Mesodermal cell (in vitro differentiated cells): ENCODE measurements at regions not wholly inside any gene's neighbourhood (a gene's known extent, or its start where the extent isn't known, plus 50 kb on each side); places are given as distances from the start of the nearest gene placed in this dataset.

Experiments used
- H3K27ac ChIP-seq: 2 replicates; pipeline ENCODE4 v1.7.0; 2013; ENCODE audit warnings: mild to moderate bottlenecking, low read depth, low read length, moderate library complexity; ENCODE audit not compliant: severe bottlenecking
- H3K36me3 ChIP-seq: 2 replicates; pipeline ENCODE4 v1.7.1; 2013; ENCODE audit warnings: mild to moderate bottlenecking, low read length, moderate library complexity; ENCODE audit not compliant: control insufficient read depth, insufficient read depth
- H3K4me1 ChIP-seq: one replicate; pipeline ENCODE4 v1.7.1; 2013; ENCODE audit warnings: mild to moderate bottlenecking, low read length; ENCODE audit not compliant: insufficient read depth, control insufficient read depth, poor library complexity, severe bottlenecking
- H3K4me3 ChIP-seq: 2 replicates; pipeline ENCODE4 v1.7.0; 2013; ENCODE audit warnings: low read length, control low read depth, mild to moderate bottlenecking; ENCODE audit not compliant: insufficient read depth, poor library complexity, severe bottlenecking; ENCODE audit errors: extremely low read depth
- H3K9me3 ChIP-seq: 2 replicates; pipeline ENCODE4 v1.7.1; 2013; ENCODE audit warnings: mild to moderate bottlenecking, low read length, moderate library complexity; ENCODE audit not compliant: control insufficient read depth
- WGBS, 2 experiments: methylation state at CpG; one replicate each; pipeline ENCODE4 v1.1.5; 2013; ENCODE audit warnings: missing lambda C conversion rate in 2 of 2; ENCODE audit not compliant: insufficient coverage in 2 of 2; 5-methylcytosine and 5-hydroxymethylcytosine counted together

DNA sequence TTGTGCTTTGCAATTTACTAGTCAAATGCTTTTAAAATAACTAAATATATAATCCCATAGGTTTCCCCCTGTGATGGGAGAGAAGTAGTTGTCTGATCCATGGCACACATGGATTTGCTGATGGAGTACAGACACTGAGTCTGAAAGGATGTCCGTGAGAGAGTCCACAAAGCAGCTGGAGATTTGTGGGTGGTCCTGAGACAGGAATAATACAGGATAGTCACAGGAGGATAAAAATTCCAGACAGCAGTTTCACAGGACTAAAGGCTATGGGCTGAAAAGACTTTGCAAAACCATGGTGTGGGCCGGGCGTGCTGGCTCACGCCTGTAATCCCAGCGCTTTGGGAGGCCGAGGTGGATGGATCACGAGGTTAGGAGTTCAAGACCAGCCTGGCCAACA is 58.7 kb upstream of the ZFR start:
- Histone ChIP-seq H3K27ac (no peak overlapping the region), H3K9me3 (no peaks in the 10 kb centered on the region), H3K36me3 (no peaks in the 10 kb centered on the region), H3K4me1 (peaks cover 31% of the 10 kb centered on the region), H3K4me3 (no peak overlapping the region)
- 92% methylated on average over 6 to 7 of the region's 7 CpGs for WGBS, 2 experiments

DNA sequence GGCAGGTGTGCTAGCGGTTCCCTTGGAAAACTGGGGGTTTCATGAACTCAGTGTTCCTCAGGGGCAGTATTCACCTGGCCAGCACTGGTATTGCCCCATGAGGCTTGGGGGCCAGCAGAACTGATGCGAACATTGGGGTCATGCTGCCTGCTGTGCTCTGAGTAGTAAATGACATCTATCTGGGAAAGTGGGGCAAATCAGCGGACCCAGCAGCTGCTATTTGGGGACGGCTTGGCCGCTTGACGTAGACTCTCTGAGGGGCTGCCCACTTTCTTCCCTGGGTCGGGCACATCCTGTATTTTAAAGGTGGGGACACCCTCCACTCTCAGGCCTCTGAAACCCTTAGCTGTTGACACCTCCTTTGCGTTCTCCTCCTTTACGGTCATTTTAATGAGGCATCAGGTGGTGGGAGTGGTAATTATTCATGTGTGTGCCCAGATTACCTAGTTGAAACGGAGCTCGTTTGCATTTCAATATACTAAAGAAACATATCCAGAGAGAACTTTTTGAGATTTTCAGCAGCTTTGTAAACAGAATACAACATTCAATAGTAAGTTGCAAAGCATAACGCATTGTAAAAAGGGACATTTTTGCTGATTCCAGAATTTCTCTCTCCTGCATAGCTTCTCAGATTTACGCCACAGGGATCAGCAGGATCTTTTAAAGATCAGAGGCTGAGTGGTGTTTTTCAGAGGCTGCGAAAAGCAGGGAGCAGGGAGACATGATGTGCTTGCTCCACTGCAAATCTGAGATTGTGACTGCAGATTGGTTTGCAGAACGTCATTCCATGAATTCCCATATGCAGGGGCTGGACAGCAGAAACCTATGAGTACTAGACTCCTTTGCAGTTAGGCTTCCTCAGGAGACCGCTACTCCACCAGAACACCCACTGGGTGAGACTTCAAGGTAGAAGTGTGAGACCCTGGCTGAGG is 56.8 kb upstream of the ZFR start:
- WGBS, 2 experiments, result 58 to 63% methylated on average over 10 to 11 of the region's 16 CpGs

DNA sequence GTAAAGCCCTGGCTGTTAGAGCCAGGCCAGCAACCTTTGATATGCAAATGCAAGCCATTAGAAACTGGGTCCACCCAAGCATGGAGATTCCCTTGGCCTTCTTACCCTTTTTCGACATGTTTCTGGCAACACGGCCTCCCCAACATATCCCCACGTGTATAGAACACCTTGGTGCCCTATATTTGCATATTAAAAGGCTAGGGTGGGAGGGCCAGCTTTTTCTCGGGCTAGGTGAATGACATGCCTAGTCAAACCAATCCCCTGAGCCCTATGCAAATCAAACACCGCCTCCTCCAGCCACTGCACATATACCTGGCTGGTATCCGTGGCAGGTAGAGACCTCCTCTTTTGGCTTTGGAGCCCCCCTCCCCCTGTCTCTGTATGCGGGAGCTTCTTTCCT is 55.6 kb upstream of the ZFR start:
- WGBS, 2 experiments, result 37 to 49% methylated on average over 3 to 6 of the region's 7 CpGs
- Histone ChIP-seq H3K27ac (no peak overlapping the region), H3K9me3 (no peaks in the 10 kb centered on the region), H3K36me3 (no peaks in the 10 kb centered on the region), H3K4me3 (no peak overlapping the region), H3K4me1 (peaks cover 13% of the 10 kb centered on the region)

More for the DNA sequence above, 56.8 kb upstream of the ZFR start:
- no peak overlapping the region for H3K4me3 ChIP-seq
- no peaks in the 10 kb centered on the region for H3K9me3 ChIP-seq
- H3K4me1 ChIP-seq, result peaks cover 24% of the 10 kb centered on the region
- H3K36me3 ChIP-seq, result no peaks in the 10 kb centered on the region
- no peak overlapping the region for H3K27ac ChIP-seq

DNA sequence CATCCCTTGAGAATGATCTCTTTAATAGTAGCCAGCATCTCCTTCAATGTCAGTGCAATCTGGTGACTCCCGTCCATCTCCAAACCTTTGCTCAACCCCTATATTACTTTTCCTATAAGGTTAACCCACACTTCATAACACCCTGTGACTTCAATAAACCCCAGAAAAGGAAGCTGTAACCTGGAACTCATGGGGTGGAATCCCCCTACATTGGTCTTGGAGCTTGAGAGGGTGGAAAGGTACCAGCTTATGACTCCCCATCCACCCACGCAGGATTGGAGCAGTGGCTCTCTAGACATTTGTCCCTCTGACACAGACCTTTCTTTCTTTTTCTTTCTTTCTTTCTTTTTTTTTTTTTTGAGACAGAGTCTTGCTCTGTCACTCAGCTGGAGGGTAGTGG is 54.7 kb upstream of the ZFR start:
- Histone ChIP-seq H3K4me1 (peaks cover 8% of the 10 kb centered on the region), H3K27ac (no peak overlapping the region), H3K36me3 (no peaks in the 10 kb centered on the region), H3K9me3 (no peaks in the 10 kb centered on the region), H3K4me3 (no peak overlapping the region)
- WGBS, 2 experiments, result 80% methylated on average over 1 of the region's 2 CpGs; no CpG with 5 or more reads in 1 of the 2 experiments

DNA sequence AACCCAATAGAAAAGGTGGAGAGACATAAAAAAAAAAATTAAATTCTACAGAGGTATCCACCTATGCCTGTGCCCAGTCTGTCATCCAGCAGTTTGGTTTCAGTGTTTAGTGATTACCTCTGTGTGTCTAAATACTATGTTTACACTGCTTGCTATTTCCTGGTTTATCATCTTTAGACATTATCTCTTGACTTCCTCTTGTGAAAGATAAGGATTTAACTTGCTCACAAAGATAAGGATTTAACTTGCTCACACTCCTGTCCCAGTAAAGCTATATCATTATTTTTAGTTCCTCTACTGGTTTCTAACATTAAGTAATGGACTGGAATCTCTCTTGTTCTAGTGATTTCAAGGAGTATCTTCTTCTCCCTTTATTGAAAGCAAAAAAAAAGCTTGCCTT is 53.9 kb upstream of the ZFR start:
- H3K27ac ChIP-seq, result no peak overlapping the region
- H3K9me3 ChIP-seq, result no peaks in the 10 kb centered on the region
- H3K36me3 ChIP-seq, result no peaks in the 10 kb centered on the region
- H3K4me3 ChIP-seq, result no peak overlapping the region
- H3K4me1 ChIP-seq, result peaks cover 8% of the 10 kb centered on the region

DNA sequence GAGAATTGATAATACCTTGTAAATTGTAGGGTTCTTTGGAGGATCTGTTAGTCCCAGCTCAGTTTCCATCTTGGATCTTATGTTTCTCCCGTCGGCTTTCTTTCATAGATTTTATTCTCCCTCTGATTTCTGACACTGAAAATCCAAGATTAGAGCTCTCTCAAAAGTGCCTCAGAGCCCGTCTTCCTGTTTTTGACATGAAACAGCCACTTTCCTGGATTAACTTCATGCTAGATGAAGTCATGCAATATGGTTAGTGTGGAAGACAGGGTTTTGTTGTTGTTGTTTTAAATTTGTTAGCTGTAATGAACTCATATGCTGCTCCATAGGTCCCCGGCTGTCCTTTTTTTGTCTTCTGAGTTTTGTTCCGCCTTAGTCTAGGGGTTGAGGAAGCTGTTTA is 51.6 kb upstream of the ZFR start:
- Histone ChIP-seq H3K9me3 (no peaks in the 10 kb centered on the region), H3K27ac (no peak overlapping the region)
- 91 to 92% methylated on average over 4 to 5 of the region's 5 CpGs for WGBS, 2 experiments

DNA sequence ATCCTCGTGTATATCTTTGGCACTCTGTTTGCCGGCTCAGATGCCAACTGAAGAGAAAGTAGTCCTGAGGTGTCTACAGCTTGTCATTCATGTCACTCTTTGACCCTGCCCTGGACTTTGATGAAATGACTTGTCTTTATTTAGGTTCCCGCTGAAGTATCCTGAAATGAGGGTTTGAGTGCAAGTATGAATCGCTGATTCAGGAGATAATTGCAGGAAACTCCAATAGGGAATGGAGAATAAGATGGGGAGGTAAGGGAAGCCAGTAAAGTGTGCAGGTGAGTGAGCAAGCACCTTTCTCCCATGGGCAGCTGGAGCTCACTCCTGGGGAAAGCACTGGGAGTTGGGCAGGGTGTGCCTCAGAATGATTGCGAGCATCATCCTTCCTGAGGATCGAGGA is 50.3 kb upstream of the ZFR start:
- peaks cover 8% of the 10 kb centered on the region for H3K4me1 ChIP-seq
- WGBS, 2 experiments, result 76 to 99% methylated on average over 4 to 5 of the region's 6 CpGs
- H3K27ac ChIP-seq, result no peak overlapping the region
- H3K36me3 ChIP-seq, result no peaks in the 10 kb centered on the region
- H3K9me3 ChIP-seq, result no peaks in the 10 kb centered on the region
- H3K4me3 ChIP-seq, result no peak overlapping the region

More for the DNA sequence above, 51.6 kb upstream of the ZFR start:
- no peaks in the 10 kb centered on the region for H3K36me3 ChIP-seq
- no peak overlapping the region for H3K4me3 ChIP-seq
- H3K4me1 ChIP-seq, result peaks cover 8% of the 10 kb centered on the region
